ENCODE measurements at regions not wholly inside any gene's neighbourhood (a gene's known extent, or its start where the extent isn't known, plus 50 kb on each side); places are given as distances from the start of the nearest gene placed in this dataset.
"Not testable (repeated sequence)": the region's sequence is repeated elsewhere in the genome, so short reads cannot be mapped to it uniquely, and the experiment has no call there.

GRCh38 chr11:69952229-69952975 is 125.7 kb upstream of the ANO1 start:
- DNase-seq, result not testable (repeated sequence)

GRCh38 chr11:69953356-69953755 is 124.8 kb upstream of the ANO1 start:
- DNase-seq, result no peak

- DNase-seq, result no peak
Observed at GRCh38 chr11:69954756-69955155, 123.4 kb upstream of the ANO1 start.

GRCh38 chr11:69956669-69957190 is 121.4 kb upstream of the ANO1 start:
- DNase-seq, result no peak

- DNase-seq, result no peak
Observed at GRCh38 chr11:69957849-69958248, 120.3 kb upstream of the ANO1 start.

- no peak for DNase-seq
Observed at GRCh38 chr11:69958308-69958707, 119.8 kb upstream of the ANO1 start.

- DNase-seq, result no peak
Observed at GRCh38 chr11:69959461-69959860, 118.7 kb upstream of the ANO1 start.

- DNase-seq, result no peak
Observed at GRCh38 chr11:69961738-69962137, 116.4 kb upstream of the ANO1 start.

GRCh38 chr11:69962152-69962551 is 116.0 kb upstream of the ANO1 start:
- DNase-seq, result no peak

GRCh38 chr11:69963533-69964246 is 114.4 kb upstream of the ANO1 start:
- DNase-seq, result no peak

GRCh38 chr11:69964247-69964643 is 113.9 kb upstream of the ANO1 start:
- no peak for DNase-seq

- no peak for DNase-seq
Observed at GRCh38 chr11:69965821-69966582, 112.1 kb upstream of the ANO1 start.

GRCh38 chr11:69966583-69966835 is 111.6 kb upstream of the ANO1 start:
- DNase-seq, result no peak

GRCh38 chr11:69966910-69967483 is 111.1 kb upstream of the ANO1 start:
- DNase-seq, result no peak

- DNase-seq, result no peak
Observed at GRCh38 chr11:69967484-69967883, 110.6 kb upstream of the ANO1 start.

GRCh38 chr11:69968396-69969347 is 109.4 kb upstream of the ANO1 start:
- DNase-seq, result no peak

- no peak for DNase-seq
Observed at GRCh38 chr11:69969890-69970784, 108.0 kb upstream of the ANO1 start.

- DNase-seq, result no peak
Observed at GRCh38 chr11:69970785-69971535, 107.2 kb upstream of the ANO1 start.

- DNase-seq, result no peak
Observed at GRCh38 chr11:69971741-69972140, 106.4 kb upstream of the ANO1 start.

GRCh38 chr11:69972351-69972802 is 105.7 kb upstream of the ANO1 start:
- DNase-seq, result no peak
